AG04450 (cell line): ENCODE measurements at regions not wholly inside any gene's neighbourhood (a gene's known extent, or its start where the extent isn't known, plus 50 kb on each side); places are given as distances from the start of the nearest gene placed in this dataset.
"Not testable (repeated sequence)": the region's sequence is repeated elsewhere in the genome, so short reads cannot be mapped to it uniquely, and the experiment has no call there.

Experiments used
- CTCF ChIA-PET: fragments of 300-600, 350-600 bp; formaldehyde crosslinking; extraction: SDS; loops from one replicate; lab custom pipeline; 2022; ENCODE audit warnings: antibody characterized with exemption, inconsistent platforms; lab: Charles Lee
- POLR2A ChIA-PET: fragments of 350-600 bp; formaldehyde crosslinking; extraction: SDS; loops from one replicate; lab custom pipeline; 2021; ENCODE audit warnings: antibody characterized with exemption, inconsistent platforms; lab: Yijun Ruan, JAX
- DNase-seq: peaks from one replicate; pipeline ENCODE4 v3.0.0-alpha.2; 2011; ENCODE audit warnings: low read depth, low spot score
- H3K27ac ChIP-seq: one replicate; pipeline ENCODE4 v1.5.1; 2012; ENCODE audit warnings: low read depth, low read length, control low read depth
- H3K27me3 ChIP-seq: one replicate; pipeline ENCODE4 v1.6.0; 2012; ENCODE audit warnings: low read length; ENCODE audit not compliant: control insufficient read depth, insufficient read depth
- H3K4me3 ChIP-seq: 2 replicates; pipeline ENCODE4 v1.5.1; 2011; ENCODE audit warnings: mild to moderate bottlenecking, low read depth, low read length, control low read depth
- H3K9me3 ChIP-seq: 2 replicates; pipeline ENCODE4 v1.5.1; 2012; ENCODE audit warnings: low read length; ENCODE audit not compliant: control insufficient read depth, insufficient read depth
- CTCF ChIP-seq: IDR thresholded peaks from 2 replicates; pipeline ENCODE4 v1.5.1; 2011; ENCODE audit warnings: low read depth, low read length, control low read depth, inconsistent platforms

- ChIA-PET CTCF (no interaction called here), POLR2A (no interaction called here)
- TF ChIP-seq CTCF: no peak
- H3K4me3 ChIP-seq: no peak overlapping the region
- DNase-seq: no peak
- H3K27ac ChIP-seq: no peak overlapping the region
- H3K27me3 ChIP-seq: no peaks in the 10 kb centered on the region
- peaks cover 10% of the 10 kb centered on the region for H3K9me3 ChIP-seq
Measured at GRCh38 chr7:49099587-49100326, 175.4 kb downstream of the CDC14C start.

- DNase-seq, H3K4me3 ChIP-seq, H3K9me3 ChIP-seq, H3K27me3 ChIP-seq, CTCF ChIA-PET, H3K27ac ChIP-seq, POLR2A ChIA-PET: not testable (repeated sequence)
Measured at GRCh38 chr7:49100908-49101740, 176.8 kb downstream of the CDC14C start.

DNA sequence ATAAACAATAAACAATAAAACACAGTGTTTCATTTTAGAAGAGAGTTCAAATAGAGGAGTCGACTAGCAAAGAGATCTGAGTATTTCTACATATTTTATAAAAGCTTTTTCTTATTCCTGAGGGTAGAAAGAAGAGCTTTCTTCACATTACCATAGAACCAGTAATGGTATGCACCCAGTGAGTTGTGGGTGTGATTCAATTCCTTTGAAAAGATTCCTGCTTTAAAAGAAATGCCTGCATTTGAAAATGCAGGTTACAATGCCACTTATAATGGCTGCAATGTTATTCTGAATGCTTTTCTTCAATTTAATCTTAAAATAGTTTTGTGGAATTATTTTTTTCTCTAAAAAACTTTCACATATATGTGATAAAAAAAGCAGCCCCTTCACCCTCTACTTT lies 178.1 kb downstream of the CDC14C start:
- DNase-seq: no peak
- no peak overlapping the region for H3K4me3 ChIP-seq
- CTCF ChIA-PET: no interaction called here
- H3K27ac ChIP-seq: no peak overlapping the region
- POLR2A ChIA-PET: no interaction called here
- H3K9me3 ChIP-seq: peaks cover under 1% of the 10 kb centered on the region
- no peaks in the 10 kb centered on the region for H3K27me3 ChIP-seq
- no peak for TF ChIP-seq CTCF

- TF ChIP-seq CTCF: no peak
- Histone ChIP-seq H3K4me3 (no peak overlapping the region), H3K27ac (no peak overlapping the region), H3K27me3 (no peaks in the 10 kb centered on the region), H3K9me3 (peaks cover 13% of the 10 kb centered on the region)
- ChIA-PET POLR2A (no interaction called here), CTCF (no interaction called here)
- no peak for DNase-seq
Measured at GRCh38 chr7:49111706-49112105, 187.4 kb downstream of the CDC14C start.

DNA sequence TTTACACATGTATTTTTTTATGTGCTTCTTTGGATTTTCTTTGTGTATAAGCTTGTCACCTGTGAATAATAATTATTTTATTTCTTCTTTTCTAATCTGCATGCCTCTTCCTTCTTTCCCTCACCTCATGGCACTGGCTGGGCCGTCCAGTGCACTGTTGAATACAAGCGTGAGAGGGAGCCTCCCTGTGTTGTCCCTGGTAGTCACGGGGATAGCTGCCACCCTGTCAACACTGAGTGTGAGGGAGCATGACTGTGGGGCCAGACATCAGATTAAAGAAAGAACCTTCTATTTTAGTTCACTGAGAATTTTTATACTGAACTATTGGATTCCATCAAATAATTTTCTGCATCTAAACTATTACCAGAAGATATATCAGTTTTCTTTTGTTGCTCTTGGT lies 187.9 kb downstream of the CDC14C start:
- Histone ChIP-seq H3K9me3 (peaks cover 13% of the 10 kb centered on the region), H3K27ac (no peak overlapping the region), H3K4me3 (no peak overlapping the region), H3K27me3 (no peaks in the 10 kb centered on the region)
- CTCF ChIA-PET: no interaction called here
- DNase-seq: no peak
- TF ChIP-seq CTCF: no peak
- POLR2A ChIA-PET: no interaction called here
